GM12865 (cell line): ENCODE measurements at regions not wholly inside any gene's neighbourhood (a gene's known extent, or its start where the extent isn't known, plus 50 kb on each side); places are given as distances from the start of the nearest gene placed in this dataset.

Source experiments
- DNase-seq: peaks from one replicate; pipeline ENCODE4 v3.0.0; 2010; ENCODE audit warnings: low read depth
- H3K4me3 ChIP-seq: 2 replicates; pipeline ENCODE4 v1.5.1; 2011; ENCODE audit warnings: mild to moderate bottlenecking, low read depth, low read length, control low read depth
- TF ChIP-seq, protein P1 (sequence below): IDR thresholded peaks from 2 replicates; pipeline ENCODE4 v1.5.1; 2011; ENCODE audit warnings: low read length, control low read depth, low read depth, inconsistent platforms; ENCODE audit not compliant: insufficient read depth; ENCODE audit errors: missing control alignments

DNA sequence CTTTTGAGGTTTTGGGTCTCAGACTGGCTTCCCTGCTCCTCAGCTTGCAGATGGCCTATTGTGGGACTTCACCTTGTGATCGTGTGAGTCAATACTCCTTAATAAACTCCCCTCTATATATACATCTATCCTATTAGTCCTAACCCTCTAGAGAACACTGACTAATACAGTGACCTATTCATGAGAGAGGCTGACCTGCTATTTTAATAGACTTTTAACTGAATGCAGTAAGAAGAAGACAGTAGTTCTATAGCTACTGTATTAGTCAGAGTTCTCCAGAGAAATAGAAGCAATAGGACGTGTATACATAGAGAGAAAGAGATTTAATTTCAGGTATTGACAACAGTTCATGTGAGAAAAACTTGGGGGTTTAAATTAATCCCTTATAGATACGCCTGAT, 53.3 kb upstream of the SMLR1 start:
- TF ChIP-seq, protein P1, sequence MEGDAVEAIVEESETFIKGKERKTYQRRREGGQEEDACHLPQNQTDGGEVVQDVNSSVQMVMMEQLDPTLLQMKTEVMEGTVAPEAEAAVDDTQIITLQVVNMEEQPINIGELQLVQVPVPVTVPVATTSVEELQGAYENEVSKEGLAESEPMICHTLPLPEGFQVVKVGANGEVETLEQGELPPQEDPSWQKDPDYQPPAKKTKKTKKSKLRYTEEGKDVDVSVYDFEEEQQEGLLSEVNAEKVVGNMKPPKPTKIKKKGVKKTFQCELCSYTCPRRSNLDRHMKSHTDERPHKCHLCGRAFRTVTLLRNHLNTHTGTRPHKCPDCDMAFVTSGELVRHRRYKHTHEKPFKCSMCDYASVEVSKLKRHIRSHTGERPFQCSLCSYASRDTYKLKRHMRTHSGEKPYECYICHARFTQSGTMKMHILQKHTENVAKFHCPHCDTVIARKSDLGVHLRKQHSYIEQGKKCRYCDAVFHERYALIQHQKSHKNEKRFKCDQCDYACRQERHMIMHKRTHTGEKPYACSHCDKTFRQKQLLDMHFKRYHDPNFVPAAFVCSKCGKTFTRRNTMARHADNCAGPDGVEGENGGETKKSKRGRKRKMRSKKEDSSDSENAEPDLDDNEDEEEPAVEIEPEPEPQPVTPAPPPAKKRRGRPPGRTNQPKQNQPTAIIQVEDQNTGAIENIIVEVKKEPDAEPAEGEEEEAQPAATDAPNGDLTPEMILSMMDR, result no peak

DNA sequence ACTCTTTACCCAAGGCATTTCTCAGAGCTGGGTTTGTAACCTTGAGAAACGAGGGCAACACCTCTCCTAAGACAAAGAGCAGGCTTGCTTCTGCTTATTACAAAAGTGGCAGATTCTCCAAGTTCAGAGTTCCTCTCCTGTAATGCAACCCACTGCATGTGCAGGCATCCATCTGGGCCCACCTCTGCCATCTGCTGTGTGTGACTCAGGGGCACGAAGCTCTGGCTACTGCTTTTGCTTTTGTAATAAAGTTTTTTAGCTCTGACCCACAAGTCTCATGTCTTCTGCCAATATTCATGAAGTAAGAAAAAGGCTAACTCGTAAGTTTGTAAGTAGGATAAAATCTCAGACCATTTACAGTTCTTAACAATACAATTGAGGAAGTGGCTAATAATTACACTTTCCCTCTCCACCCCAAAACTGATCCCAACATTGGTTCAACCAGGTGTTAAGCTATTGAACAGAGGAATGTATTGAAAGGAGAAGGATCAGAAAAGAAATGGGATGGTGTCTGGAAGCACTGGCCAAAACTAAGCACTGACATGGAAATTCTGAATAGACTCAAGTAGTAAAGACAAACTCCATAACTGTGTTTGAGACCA, 51.7 kb upstream of the SMLR1 start:
- DNase-seq, result no peak
- no peak overlapping the region for H3K4me3 ChIP-seq
- TF ChIP-seq, protein P1, result no peak

More for the DNA sequence above, 53.3 kb upstream of the SMLR1 start:
- DNase-seq, result no peak
- H3K4me3 ChIP-seq, result no peak overlapping the region

DNA sequence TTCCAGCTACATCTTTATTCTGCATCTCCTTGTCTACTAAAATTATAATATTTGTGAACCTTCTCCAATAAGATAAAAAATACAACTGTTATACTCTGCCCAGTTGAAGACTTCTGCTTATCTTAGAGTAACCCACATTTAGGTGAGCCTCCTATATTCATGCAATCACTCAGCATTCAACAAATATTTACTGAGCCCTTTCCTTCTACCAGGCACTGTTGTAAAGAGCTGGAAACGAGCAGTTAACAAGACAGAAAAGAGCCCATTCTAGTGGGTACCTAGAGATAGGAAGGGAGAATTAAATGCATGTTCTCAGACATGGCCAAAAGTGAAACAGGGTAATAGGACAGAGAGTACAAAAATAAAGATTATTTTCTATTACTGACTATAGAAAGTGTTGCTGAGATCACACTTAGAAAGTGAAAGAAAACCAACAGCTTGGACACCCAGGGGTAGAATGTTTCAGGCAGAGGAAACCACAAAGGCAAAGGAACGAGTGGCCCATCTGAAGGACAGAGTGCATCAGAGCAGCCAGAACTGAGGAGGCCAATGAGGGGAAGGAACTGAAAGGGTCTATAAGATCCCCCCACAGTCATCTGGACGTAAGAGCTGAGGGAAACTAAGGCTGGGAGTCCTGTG, 50.8 kb upstream of the SMLR1 start:
- TF ChIP-seq, protein P1, result no peak
- DNase-seq, result peak; percentile 75
- no peak overlapping the region for H3K4me3 ChIP-seq
